Globus pallidus (tissue), 1 donor: ENCODE measurements at regions not wholly inside any gene's neighbourhood (a gene's known extent, or its start where the extent isn't known, plus 50 kb on each side); places are given as distances from the start of the nearest gene placed in this dataset.

Experiments used
- DNase-seq: peaks from one replicate; pipeline ENCODE4 v3.0.0-alpha.2; 2015; ENCODE audit warnings: low spot score

- no peak for DNase-seq
Measured at GRCh38 chr12:30437616-30438015, 258.1 kb downstream of the IPO8 start.

DNA sequence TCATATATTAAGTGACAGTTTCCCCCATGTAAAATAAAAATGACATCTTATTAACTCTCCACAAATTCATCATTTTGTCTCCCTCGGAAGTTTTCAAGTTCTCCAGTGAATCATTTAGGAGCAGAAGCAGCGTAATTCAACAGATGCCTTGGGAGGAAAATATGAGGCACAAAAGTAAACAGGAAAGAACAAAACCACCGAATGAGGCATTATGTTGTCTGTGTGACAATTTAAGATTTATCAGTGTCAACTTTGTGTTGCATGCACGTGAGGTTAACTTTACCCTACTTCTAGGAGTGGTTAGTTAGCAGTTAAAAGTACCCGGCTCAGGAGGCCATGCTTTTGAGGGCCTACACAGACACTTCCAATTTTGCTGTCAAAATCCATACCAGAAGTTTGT, 258.6 kb downstream of the IPO8 start:
- no peak for DNase-seq

- no peak for DNase-seq
Measured at GRCh38 chr12:30428098-30428497, 267.6 kb downstream of the IPO8 start.

DNA sequence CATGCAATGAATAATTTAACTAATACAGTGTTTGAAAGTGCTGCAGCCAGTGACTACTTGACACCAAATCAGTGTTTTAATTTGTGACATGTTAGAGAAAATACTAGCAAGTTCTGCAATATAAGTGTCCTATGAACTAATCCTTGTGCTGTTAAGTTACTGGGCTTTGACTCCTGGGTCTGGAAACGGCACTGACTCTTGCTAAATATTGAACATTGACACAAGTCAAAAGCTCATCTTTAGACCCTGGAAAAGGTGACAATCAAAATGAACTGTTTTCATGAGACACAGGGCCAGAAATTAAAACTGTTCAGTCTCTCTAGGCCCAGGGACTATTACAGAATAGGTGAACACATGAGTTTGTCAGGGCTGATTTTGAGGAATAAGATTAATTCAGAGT, 268.1 kb downstream of the IPO8 start:
- no peak for DNase-seq

DNA sequence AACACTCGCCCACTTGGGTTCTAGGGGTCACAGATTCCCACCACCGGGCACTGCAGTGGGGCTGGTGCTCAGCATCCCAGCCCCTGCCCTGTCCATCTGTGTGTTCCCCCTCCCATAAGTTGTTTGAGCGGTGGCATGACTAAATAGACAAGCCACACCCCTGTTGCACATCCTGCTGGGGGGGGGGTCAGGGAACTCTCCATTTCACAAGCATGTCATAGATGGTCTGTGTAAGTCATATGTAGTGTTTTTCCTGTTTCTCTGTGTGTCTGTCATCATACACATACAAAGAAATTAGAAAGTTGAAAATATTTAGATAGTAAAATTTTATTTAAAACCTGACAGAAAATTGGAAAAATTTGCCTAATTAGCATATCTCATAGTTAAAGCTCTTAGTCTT, 270.2 kb downstream of the IPO8 start:
- no peak for DNase-seq

GRCh38 chr12:30423330-30423729, 272.3 kb downstream of the IPO8 start:
- no peak for DNase-seq

DNA sequence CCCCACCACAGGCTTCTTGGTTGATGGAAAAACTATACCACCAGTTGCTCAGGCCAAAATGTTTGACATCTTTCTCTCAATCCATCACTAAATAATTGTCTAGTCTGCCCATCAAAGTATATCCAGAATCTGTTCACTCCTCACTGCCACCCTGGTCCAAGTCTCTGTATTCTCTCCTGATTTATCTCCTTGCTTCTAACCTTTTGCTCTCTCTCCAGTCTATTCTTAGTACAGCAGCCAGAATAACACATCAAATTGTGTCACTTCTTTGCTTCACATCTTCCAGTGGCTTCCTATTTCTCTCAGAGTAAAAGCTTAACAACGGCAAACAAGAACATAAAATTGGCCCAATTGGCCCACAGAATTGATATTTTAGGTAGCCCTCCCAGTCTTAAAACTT, 272.8 kb downstream of the IPO8 start:
- no peak for DNase-seq

GRCh38 chr12:30420561-30420960, 275.1 kb downstream of the IPO8 start:
- no peak for DNase-seq

GRCh38 chr12:30417697-30418231, 277.9 kb downstream of the IPO8 start:
- DNase-seq: no peak

- no peak for DNase-seq
Measured at GRCh38 chr12:30416631-30417030, 279.0 kb downstream of the IPO8 start.

DNA sequence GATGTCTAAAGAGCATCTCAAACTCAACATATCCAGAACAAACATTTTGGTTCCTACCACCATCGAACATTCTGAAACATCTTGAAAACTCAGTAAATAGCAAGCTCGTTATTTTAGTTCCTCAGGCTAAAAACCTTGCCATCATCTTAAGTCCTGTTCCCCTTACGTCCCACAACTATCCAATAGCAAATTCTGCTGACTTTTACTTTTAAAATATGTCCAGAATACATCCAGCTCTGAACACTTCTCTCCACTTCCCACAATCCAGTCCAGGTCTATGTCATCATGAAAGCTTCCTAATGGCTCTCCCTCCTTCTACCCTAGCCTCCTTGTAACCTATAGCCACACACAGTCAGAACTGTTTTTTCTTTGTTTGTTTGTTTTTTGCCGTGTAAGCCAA, 279.9 kb downstream of the IPO8 start:
- no peak for DNase-seq

DNA sequence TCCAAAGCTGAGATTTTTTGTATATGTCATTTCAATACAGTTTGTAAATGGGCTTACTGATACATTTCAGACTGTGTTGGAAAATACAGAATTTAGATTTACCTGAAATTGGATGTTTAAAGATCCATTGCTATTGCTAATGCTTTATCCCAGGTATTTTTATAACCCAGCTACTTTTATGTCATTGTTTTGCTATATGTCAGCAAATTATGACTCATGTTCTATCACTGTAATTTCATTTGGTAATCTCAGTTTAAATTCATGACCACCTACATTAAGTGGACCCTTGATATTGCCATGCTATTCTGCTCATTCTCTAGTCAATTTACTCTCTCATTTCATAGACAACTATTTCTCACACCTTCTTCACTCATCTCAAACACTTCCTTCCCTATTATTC, 281.2 kb downstream of the IPO8 start:
- no peak for DNase-seq

GRCh38 chr12:30400349-30400748, 295.3 kb downstream of the IPO8 start:
- no peak for DNase-seq

GRCh38 chr12:30399859-30400258, 295.8 kb downstream of the IPO8 start:
- DNase-seq: no peak

GRCh38 chr12:30396576-30396975, 299.1 kb downstream of the IPO8 start:
- no peak for DNase-seq

DNA sequence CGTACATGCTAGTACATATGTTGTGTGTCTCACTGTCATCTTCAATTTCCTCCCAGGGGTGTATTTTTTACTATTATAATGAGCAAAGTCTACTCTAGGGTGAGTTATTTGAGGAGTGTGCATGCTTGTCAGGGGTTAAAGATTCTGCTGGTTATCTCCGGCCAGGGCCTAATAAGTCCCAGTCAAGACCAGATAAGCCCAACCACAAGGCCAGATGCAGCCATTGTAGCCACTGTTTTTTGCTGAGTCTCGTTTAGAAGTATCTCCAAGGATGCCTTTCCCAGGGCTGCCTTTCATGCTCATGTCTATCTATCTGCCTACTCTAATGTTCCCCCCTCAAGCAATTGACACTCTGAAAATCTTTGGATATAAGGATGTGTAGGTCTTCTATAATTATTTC, 300.5 kb downstream of the IPO8 start:
- DNase-seq: no peak

- DNase-seq: no peak
Measured at GRCh38 chr12:30391766-30392366, 303.8 kb downstream of the IPO8 start.

DNA sequence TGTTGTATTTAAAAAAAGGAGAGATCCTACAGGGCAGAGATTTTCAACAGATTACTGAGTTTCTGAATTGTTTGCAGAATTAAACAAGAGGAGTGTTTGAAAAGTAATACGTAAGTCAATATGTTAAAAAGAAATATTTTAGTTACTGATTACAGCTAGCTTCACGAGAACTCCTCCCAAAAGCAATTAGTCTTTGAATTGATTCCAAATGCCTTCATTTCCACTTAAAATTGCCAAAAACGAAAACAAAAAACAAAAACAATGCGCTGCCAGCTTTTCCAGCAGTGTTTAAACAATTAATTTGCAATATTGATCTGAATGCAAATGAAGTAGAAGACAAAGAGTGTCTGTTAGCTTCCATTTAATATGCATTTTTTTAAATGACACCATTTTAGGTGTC, 310.0 kb downstream of the IPO8 start:
- DNase-seq: no peak

DNA sequence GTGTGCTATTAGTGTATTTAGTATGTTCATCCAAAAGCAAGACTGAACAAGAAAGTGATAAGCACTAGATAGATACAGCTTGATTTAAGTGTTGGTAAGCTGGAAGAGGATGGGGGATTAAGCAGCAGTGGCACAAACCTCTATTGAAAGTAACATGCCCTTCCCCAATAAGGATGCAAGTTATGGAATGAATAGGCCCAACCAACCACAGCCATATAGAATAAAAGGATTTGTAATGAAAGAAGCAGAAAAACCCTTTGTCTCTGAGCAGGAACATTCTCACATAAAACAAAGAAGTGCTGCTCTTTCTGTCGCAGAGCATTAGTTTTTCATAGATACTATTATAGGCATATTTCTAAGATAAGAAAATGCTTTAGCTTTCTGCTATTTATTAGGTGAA, 310.7 kb downstream of the IPO8 start:
- no peak for DNase-seq

- no peak for DNase-seq
Measured at GRCh38 chr12:30378307-30378706, 317.4 kb downstream of the IPO8 start.

DNA sequence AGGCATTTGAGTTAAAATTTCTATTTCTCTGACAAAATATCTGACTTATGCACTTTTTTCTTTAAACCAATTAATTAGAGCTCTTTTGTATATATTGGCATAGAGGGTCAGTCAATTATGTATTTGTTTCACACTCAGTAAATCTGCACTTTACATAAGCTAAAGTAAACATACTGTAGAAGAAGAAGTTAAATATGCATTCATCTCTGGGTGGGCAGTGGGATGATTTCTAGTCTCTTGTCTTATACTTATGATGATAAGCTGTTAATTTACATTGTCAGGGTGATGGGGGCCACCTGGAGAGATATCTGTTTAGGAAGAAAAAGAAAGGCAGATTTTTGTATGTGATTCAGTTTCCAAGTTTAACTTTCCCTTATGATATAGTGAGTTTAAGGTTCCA, 330.8 kb downstream of the IPO8 start:
- no peak for DNase-seq

GRCh38 chr12:30361145-30361544, 334.5 kb downstream of the IPO8 start:
- no peak for DNase-seq

- no peak for DNase-seq
Measured at GRCh38 chr12:30358671-30359070, 337.0 kb downstream of the IPO8 start.

GRCh38 chr12:30357766-30358490, 337.7 kb downstream of the IPO8 start:
- no peak for DNase-seq
